Neural crest cell (in vitro differentiated cells): ENCODE measurements at regions not wholly inside any gene's neighbourhood (a gene's known extent, or its start where the extent isn't known, plus 50 kb on each side); places are given as distances from the start of the nearest gene placed in this dataset.

Experiments
- DNase-seq: peaks from one replicate; pipeline ENCODE4 v3.0.0; 2021; ENCODE audit warnings: low read depth, mixed read lengths, low spot score
- H3K27ac Mint-ChIP-seq: one replicate; pipeline ENCODE4 v1.8.0; 2021; ENCODE audit warnings: mild to moderate bottlenecking, mixed read lengths; ENCODE audit not compliant: unreplicated experiment
- H3K27me3 Mint-ChIP-seq: 2 replicates; pipeline ENCODE4 v1.8.0; 2021; ENCODE audit warnings: low read depth, mild to moderate bottlenecking, mixed read lengths
- H3K36me3 Mint-ChIP-seq: 2 replicates; pipeline ENCODE4 v1.8.0; 2021; ENCODE audit warnings: low read depth, mild to moderate bottlenecking, mixed read lengths
- H3K4me1 Mint-ChIP-seq: 2 replicates; pipeline ENCODE4 v1.8.0; 2021; ENCODE audit warnings: mixed read lengths
- H3K4me3 Mint-ChIP-seq: one replicate; pipeline ENCODE4 v1.8.0; 2021; ENCODE audit warnings: mild to moderate bottlenecking, mixed read lengths
- H3K9me3 Mint-ChIP-seq: 2 replicates; pipeline ENCODE4 v1.8.0; 2021; ENCODE audit warnings: mixed read lengths
- CTCF ChIP-seq: fragments of 200-600 bp; sonication (generic); conservative IDR thresholded peaks from 2 replicates; pipeline ENCODE4 v1.5.0; 2021; ENCODE audit warnings: antibody characterized with exemption, mild to moderate bottlenecking

GRCh38 chr9:18124760-18125159 lies 349.2 kb upstream of the ADAMTSL1 start:
- no peak for DNase-seq
- Mint-ChIP-seq H3K27ac (no peak overlapping the region), H3K27me3 (no peaks in the 10 kb centered on the region), H3K4me3 (no peak overlapping the region), H3K4me1 (peaks cover 5% of the 10 kb centered on the region), H3K36me3 (no peaks in the 10 kb centered on the region), H3K9me3 (no peaks in the 10 kb centered on the region)
- no peak for TF ChIP-seq CTCF

GRCh38 chr9:18126831-18127498 lies 347.0 kb upstream of the ADAMTSL1 start:
- no peak for DNase-seq
- TF ChIP-seq CTCF = no peak
- peaks cover 5% of the 10 kb centered on the region for H3K4me1 Mint-ChIP-seq
- H3K27me3 Mint-ChIP-seq = no peaks in the 10 kb centered on the region
- peaks cover 3% of the 10 kb centered on the region for H3K9me3 Mint-ChIP-seq
- H3K4me3 Mint-ChIP-seq = no peak overlapping the region
- no peaks in the 10 kb centered on the region for H3K36me3 Mint-ChIP-seq
- H3K27ac Mint-ChIP-seq = no peak overlapping the region

GRCh38 chr9:18127499-18127875 lies 346.5 kb upstream of the ADAMTSL1 start:
- H3K27ac Mint-ChIP-seq = peak overlapping the region; percentile 13
- no peaks in the 10 kb centered on the region for H3K27me3 Mint-ChIP-seq
- no peak overlapping the region for H3K4me3 Mint-ChIP-seq
- TF ChIP-seq CTCF = no peak
- peaks cover 5% of the 10 kb centered on the region for H3K4me1 Mint-ChIP-seq
- no peak for DNase-seq
- H3K9me3 Mint-ChIP-seq = peaks cover 3% of the 10 kb centered on the region
- no peaks in the 10 kb centered on the region for H3K36me3 Mint-ChIP-seq

- H3K4me1 Mint-ChIP-seq = peaks cover 5% of the 10 kb centered on the region
- H3K27ac Mint-ChIP-seq = no peak overlapping the region
- H3K9me3 Mint-ChIP-seq = peaks cover 3% of the 10 kb centered on the region
- no peak for DNase-seq
- no peaks in the 10 kb centered on the region for H3K36me3 Mint-ChIP-seq
- no peak overlapping the region for H3K4me3 Mint-ChIP-seq
- H3K27me3 Mint-ChIP-seq = no peaks in the 10 kb centered on the region
- no peak for TF ChIP-seq CTCF
These were observed 344.1 kb upstream of the ADAMTSL1 start for GRCh38 chr9:18129809-18130334.

- DNase-seq = no peak
- H3K27ac Mint-ChIP-seq = peak overlapping the region; percentile 9
- H3K4me3 Mint-ChIP-seq = no peak overlapping the region
- peaks cover 10% of the 10 kb centered on the region for H3K9me3 Mint-ChIP-seq
- no peak for TF ChIP-seq CTCF
- H3K27me3 Mint-ChIP-seq = no peaks in the 10 kb centered on the region
- peaks cover 13% of the 10 kb centered on the region for H3K4me1 Mint-ChIP-seq
- no peaks in the 10 kb centered on the region for H3K36me3 Mint-ChIP-seq
These were observed 337.5 kb upstream of the ADAMTSL1 start for GRCh38 chr9:18136354-18136994.
